DOHH2 (cell line): ENCODE measurements at regions not wholly inside any gene's neighbourhood (a gene's known extent, or its start where the extent isn't known, plus 50 kb on each side); places are given as distances from the start of the nearest gene placed in this dataset.

Experiments
- H3F3A ChIP-seq: fragments of 200-600 bp; sonication (generic), shearing (Covaris generic); 2 replicates; pipeline ENCODE4 v1.6.0; 2016; ENCODE audit warnings: antibody characterized with exemption, mild to moderate bottlenecking; ENCODE audit not compliant: control insufficient read depth, insufficient read depth
- H3K27ac ChIP-seq: fragments of 200-600 bp; sonication (generic); 2 replicates; pipeline ENCODE4 v1.5.1; 2014; ENCODE audit warnings: low read depth, mild to moderate bottlenecking, low read length, moderate library complexity
- H3K27me3 ChIP-seq: fragments of 200-600 bp; sonication (generic); 2 replicates; pipeline ENCODE4 v1.6.1; 2014; ENCODE audit warnings: mild to moderate bottlenecking, low read length, mixed read lengths; ENCODE audit not compliant: control insufficient read depth
- H3K36me3 ChIP-seq: fragments of 200-600 bp; sonication (generic); 2 replicates; pipeline ENCODE4 v1.6.1; 2014; ENCODE audit warnings: mild to moderate bottlenecking, low read length, moderate library complexity, mixed read lengths; ENCODE audit not compliant: control insufficient read depth
- H3K4me1 ChIP-seq: fragments of 200-600 bp; sonication (generic); 2 replicates; pipeline ENCODE4 v1.6.1; 2014; ENCODE audit warnings: mild to moderate bottlenecking, low read length, mixed read lengths; ENCODE audit not compliant: control insufficient read depth
- H3K4me2 ChIP-seq: fragments of 200-600 bp; sonication (generic); 2 replicates; pipeline ENCODE4 v1.6.0; 2014; ENCODE audit warnings: mild to moderate bottlenecking, low read length, moderate library complexity
- H3K4me3 ChIP-seq: fragments of 200-600 bp; sonication (generic); 2 replicates; pipeline ENCODE4 v1.5.1; 2014; ENCODE audit warnings: mild to moderate bottlenecking, low read length, mixed read lengths
- H3K79me2 ChIP-seq: fragments of 200-600 bp; sonication (generic); 2 replicates; pipeline ENCODE4 v1.6.1; 2014; ENCODE audit warnings: mild to moderate bottlenecking, low read length, mixed read lengths; ENCODE audit not compliant: control insufficient read depth
- H3K9me2 ChIP-seq: fragments of 200-600 bp; sonication (generic); replicated peaks from 2 replicates; pipeline ENCODE4 v1.6.1; 2014; ENCODE audit warnings: mild to moderate bottlenecking, low read length, mixed read lengths; ENCODE audit not compliant: control insufficient read depth
- H3K9me3 ChIP-seq: fragments of 200-600 bp; sonication (generic); 2 replicates; pipeline ENCODE4 v1.6.1; 2014; ENCODE audit warnings: antibody characterized with exemption, low read length, mixed read lengths; ENCODE audit not compliant: control insufficient read depth, insufficient read depth
- H4K20me1 ChIP-seq: fragments of 200-600 bp; sonication (generic); 2 replicates; pipeline ENCODE4 v1.6.0; 2014; ENCODE audit warnings: low read depth, mild to moderate bottlenecking, antibody characterized with exemption, low read length, moderate library complexity; ENCODE audit not compliant: control insufficient read depth, insufficient read depth
- CTCF ChIP-seq: fragments of 200-600 bp; sonication (generic); IDR thresholded peaks from one replicate; pipeline ENCODE4 v1.5.1; 2014; ENCODE audit warnings: antibody characterized with exemption, mild to moderate bottlenecking, low read depth, low read length; ENCODE audit not compliant: poor library complexity, severe bottlenecking
- EZH2phosphoT487 ChIP-seq: fragments of 200-600 bp; sonication (generic); IDR thresholded peaks from 2 replicates; pipeline ENCODE4 v1.6.1; 2017; ENCODE audit warnings: borderline replicate concordance, mild to moderate bottlenecking, antibody characterized with exemption, low read length, moderate library complexity, mixed read lengths

- Histone ChIP-seq H3K4me2 (peak overlapping the region; percentile 45), H3K36me3 (no peaks in the 10 kb centered on the region)
These were observed 305.1 kb upstream of the SGCD start for GRCh38 chr5:156021866-156022265.

GRCh38 chr5:156025656-156026055 is 301.3 kb upstream of the SGCD start:
- Histone ChIP-seq H3K4me3 (no peak overlapping the region), H3K9me3 (no peaks in the 10 kb centered on the region), H3K27ac (no peak overlapping the region), H3K79me2 (no peaks in the 10 kb centered on the region), H3K4me2 (no peak overlapping the region), H3F3A (no peaks in the 10 kb centered on the region), H3K27me3 (no peaks in the 10 kb centered on the region), H3K9me2 (no peaks in the 10 kb centered on the region), H3K4me1 (peaks cover 25% of the 10 kb centered on the region), H3K36me3 (no peaks in the 10 kb centered on the region), H4K20me1 (no peaks in the 10 kb centered on the region)
- TF ChIP-seq CTCF (no peak), EZH2phosphoT487 (no peak)

More at GRCh38 chr5:156021866-156022265, 305.1 kb upstream of the SGCD start:
- Histone ChIP-seq H3K9me3 (no peaks in the 10 kb centered on the region), H3K4me3 (peak overlapping the region; percentile 30; the same call in 1 of the 2 replicates), H4K20me1 (no peaks in the 10 kb centered on the region), H3K27me3 (no peaks in the 10 kb centered on the region), H3F3A (no peaks in the 10 kb centered on the region), H3K9me2 (no peaks in the 10 kb centered on the region), H3K4me1 (peaks cover 29% of the 10 kb centered on the region), H3K79me2 (no peaks in the 10 kb centered on the region), H3K27ac (peak overlapping the region; percentile 33)
- TF ChIP-seq CTCF, result no peak
- no peak for TF ChIP-seq EZH2phosphoT487

GRCh38 chr5:156031181-156031580 is 295.8 kb upstream of the SGCD start:
- Histone ChIP-seq H3K27me3 (no peaks in the 10 kb centered on the region), H3K4me1 (no peaks in the 10 kb centered on the region), H3K9me2 (no peaks in the 10 kb centered on the region), H3F3A (no peaks in the 10 kb centered on the region), H3K27ac (no peak overlapping the region), H4K20me1 (no peaks in the 10 kb centered on the region), H3K36me3 (no peaks in the 10 kb centered on the region), H3K9me3 (no peaks in the 10 kb centered on the region), H3K79me2 (no peaks in the 10 kb centered on the region), H3K4me2 (no peak overlapping the region), H3K4me3 (no peak overlapping the region)
- TF ChIP-seq EZH2phosphoT487, result no peak

- no peaks in the 10 kb centered on the region for H3K27me3 ChIP-seq
- H3K4me3 ChIP-seq, result no peak overlapping the region
- no peaks in the 10 kb centered on the region for H4K20me1 ChIP-seq
- H3K27ac ChIP-seq, result no peak overlapping the region
- H3F3A ChIP-seq, result no peaks in the 10 kb centered on the region
- H3K4me2 ChIP-seq, result no peak overlapping the region
- H3K36me3 ChIP-seq, result no peaks in the 10 kb centered on the region
- H3K79me2 ChIP-seq, result no peaks in the 10 kb centered on the region
- no peaks in the 10 kb centered on the region for H3K9me2 ChIP-seq
- no peaks in the 10 kb centered on the region for H3K9me3 ChIP-seq
- no peak for TF ChIP-seq CTCF
- no peak for TF ChIP-seq EZH2phosphoT487
- H3K4me1 ChIP-seq, result no peaks in the 10 kb centered on the region
These were observed 290.3 kb upstream of the SGCD start for GRCh38 chr5:156036640-156037039.
